Esophagus squamous epithelium (tissue), 5 donors: ENCODE measurements at regions not wholly inside any gene's neighbourhood (a gene's known extent, or its start where the extent isn't known, plus 50 kb on each side); places are given as distances from the start of the nearest gene placed in this dataset.

Experiments
- DNase-seq: peaks from one replicate; lab custom pipeline; 2025; lab: John Stamatoyannopoulos, UW
- H3K27ac ChIP-seq, 4 donors: fragments of 200-600 bp; sonication (generic); one replicate each; pipeline ENCODE4 v1.5.1; 2016 to 2019; ENCODE audit warnings: mild to moderate bottlenecking in 1 of 4
- H3K27me3 ChIP-seq, 4 donors: fragments of 200-600 bp; sonication (generic); 1 replicate in 3 of 4; 2 replicates in 1 of 4; pipeline versions ENCODE4 v1.5.1 to v1.6.0; 2017 to 2021; ENCODE audit warnings: antibody characterized with exemption in 1 of 4
- H3K36me3 ChIP-seq, 3 donors: fragments of 200-600 bp; sonication (generic); one replicate each; pipeline ENCODE4 v1.5.1; 2016 to 2019
- H3K4me1 ChIP-seq, 3 donors: fragments of 200-600 bp; sonication (generic); one replicate each; pipeline ENCODE4 v1.5.1; 2017 to 2019
- H3K4me3 ChIP-seq, 4 donors: fragments of 200-600 bp; sonication (generic); 1 replicate in 3 of 4; 2 replicates in 1 of 4; pipeline ENCODE4 v1.5.1; 2016 to 2019; ENCODE audit warnings: mild to moderate bottlenecking in 2 of 4, moderate library complexity in 1 of 4
- H3K9me3 ChIP-seq, 3 donors: fragments of 200-600 bp; sonication (generic); one replicate each; pipeline ENCODE4 v1.5.1; 2016 to 2019
- POLR2A ChIP-seq, 4 donors: fragments of 450-650 bp; IDR thresholded peaks; one replicate each; pipeline ENCODE4 v1.6.1; 2017; ENCODE audit warnings: antibody characterized with exemption in 4 of 4, mild to moderate bottlenecking in 4 of 4, moderate library complexity in 3 of 4
- WGBS, 2 donors: methylation state at CpG; one replicate each; pipeline ENCODE4 v1.1.5; 2018; 5-methylcytosine and 5-hydroxymethylcytosine counted together
- intact Hi-C: fragments of 100-400 bp; cut with DNase I; formaldehyde crosslinking; loops from one replicate; pipeline ENCODE4 v1.15.0; 2022
- TF ChIP-seq, protein P1 (sequence below), 6 experiments: fragments of 450-650 bp in 4 of 6; fragments of 200-600 bp in 2 of 6; sonication (generic) in 2 of 6; IDR thresholded peaks; one replicate each; pipeline ENCODE4 v1.5.1; 2016 to 2019; ENCODE audit warnings: antibody characterized with exemption in 6 of 6, mild to moderate bottlenecking in 4 of 6, moderate library complexity in 4 of 6
- donor health status: DM: yes; HTN: yes; CAD: no.

DNA sequence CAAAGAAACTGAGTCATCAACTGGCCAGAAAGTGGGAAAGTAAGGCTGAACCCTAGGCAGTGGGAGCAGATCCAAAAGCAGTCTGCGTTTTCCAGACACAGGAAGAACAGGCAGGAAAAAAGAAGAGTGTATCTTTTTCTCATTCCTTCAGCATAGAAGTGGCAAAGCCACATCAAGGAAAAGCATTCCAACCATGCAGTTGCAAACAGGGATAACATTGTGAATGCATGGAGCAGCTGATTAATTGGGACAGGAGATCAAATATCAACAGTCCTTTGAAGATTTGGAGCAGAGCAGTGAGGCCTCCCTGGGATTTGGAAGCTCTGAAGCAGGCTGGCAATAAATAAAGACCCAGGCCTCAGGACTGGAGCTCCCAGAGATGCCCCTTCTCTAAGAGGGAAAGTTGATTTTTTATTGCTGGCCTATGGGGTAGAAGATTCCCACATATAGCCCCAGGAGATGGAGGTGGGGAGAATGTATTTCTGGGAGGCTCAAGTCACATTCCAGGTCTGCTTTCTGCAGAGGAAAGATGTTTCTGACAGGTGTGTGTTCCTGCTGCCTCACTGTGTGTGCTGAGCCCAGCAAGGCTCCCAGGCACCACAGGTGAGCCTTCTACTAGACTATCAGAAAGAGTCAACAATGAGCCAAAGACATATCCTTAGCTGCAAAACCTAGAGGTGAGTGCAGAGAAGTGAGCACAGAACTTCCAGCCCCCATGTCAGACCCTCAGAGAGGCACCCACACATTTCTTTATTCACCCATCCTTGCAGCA, 222.5 kb downstream of the RAB28 start:
- intact Hi-C loops: no loop called here
- WGBS, 2 donors: 48 to 50% methylated on average over 1 of the region's 1 CpG
- Histone ChIP-seq H3K4me1 (no peaks in the 10 kb centered on the region), H3K4me3 (no peak overlapping the region), H3K36me3 (no peaks in the 10 kb centered on the region), H3K27me3 (no peaks in the 10 kb centered on the region), H3K27ac (no peak overlapping the region), H3K9me3 (no peaks in the 10 kb centered on the region)
- no peak for TF ChIP-seq POLR2A (IDR thresholded peaks at IDR 0.05)
- TF ChIP-seq, protein P1, sequence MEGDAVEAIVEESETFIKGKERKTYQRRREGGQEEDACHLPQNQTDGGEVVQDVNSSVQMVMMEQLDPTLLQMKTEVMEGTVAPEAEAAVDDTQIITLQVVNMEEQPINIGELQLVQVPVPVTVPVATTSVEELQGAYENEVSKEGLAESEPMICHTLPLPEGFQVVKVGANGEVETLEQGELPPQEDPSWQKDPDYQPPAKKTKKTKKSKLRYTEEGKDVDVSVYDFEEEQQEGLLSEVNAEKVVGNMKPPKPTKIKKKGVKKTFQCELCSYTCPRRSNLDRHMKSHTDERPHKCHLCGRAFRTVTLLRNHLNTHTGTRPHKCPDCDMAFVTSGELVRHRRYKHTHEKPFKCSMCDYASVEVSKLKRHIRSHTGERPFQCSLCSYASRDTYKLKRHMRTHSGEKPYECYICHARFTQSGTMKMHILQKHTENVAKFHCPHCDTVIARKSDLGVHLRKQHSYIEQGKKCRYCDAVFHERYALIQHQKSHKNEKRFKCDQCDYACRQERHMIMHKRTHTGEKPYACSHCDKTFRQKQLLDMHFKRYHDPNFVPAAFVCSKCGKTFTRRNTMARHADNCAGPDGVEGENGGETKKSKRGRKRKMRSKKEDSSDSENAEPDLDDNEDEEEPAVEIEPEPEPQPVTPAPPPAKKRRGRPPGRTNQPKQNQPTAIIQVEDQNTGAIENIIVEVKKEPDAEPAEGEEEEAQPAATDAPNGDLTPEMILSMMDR (IDR thresholded peaks at IDR 0.05): no peak
- DNase-seq: no peak

DNA sequence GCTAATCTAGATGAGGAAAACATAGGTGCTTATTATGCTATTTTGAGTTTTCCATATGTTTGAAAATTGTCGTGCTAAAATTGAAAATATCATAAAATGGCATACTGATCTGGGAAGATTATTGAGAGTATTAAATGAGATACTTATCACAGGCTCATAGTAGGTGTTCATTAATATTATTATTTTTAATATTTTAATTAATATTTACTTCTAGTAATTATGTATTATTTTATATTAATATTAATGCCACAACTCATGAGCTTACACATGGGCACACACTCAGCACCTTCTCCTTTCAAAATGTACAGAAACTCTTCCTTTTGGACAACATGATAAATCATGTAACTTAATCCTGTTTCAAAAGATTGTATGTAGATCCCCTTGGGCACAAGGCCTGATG, 223.6 kb downstream of the RAB28 start:
- intact Hi-C loops: no loop called here
- no peaks in the 10 kb centered on the region for H3K27me3 ChIP-seq
- no peaks in the 10 kb centered on the region for H3K4me1 ChIP-seq
- H3K36me3 ChIP-seq: no peaks in the 10 kb centered on the region
- no peak overlapping the region for H3K27ac ChIP-seq
- H3K9me3 ChIP-seq: no peaks in the 10 kb centered on the region
- 91 to 93% methylated on average over 1 of the region's 1 CpG for WGBS, 2 donors
- no peak overlapping the region for H3K4me3 ChIP-seq
- DNase-seq: no peak
- TF ChIP-seq, protein P1 (IDR thresholded peaks at IDR 0.05): no peak
- no peak for TF ChIP-seq POLR2A (IDR thresholded peaks at IDR 0.05)

DNA sequence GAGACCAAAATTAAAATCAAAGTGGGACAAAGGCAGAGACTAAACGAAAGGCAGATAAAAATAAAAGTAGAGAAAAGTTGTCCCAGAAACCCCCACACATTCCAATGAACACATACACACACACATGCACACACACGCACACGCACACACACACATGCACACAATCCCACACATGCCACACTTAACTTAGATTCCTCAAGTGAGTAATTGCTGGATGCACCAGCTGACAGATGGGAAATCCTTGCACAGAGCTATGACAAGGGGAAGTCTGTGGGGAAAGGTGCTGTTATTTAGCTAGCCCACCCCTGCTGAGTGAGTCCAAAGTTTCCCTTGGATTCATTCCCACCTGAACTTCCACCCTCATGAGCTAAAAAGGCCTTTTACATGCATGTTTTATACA, 233.9 kb downstream of the RAB28 start:
- Histone ChIP-seq H3K9me3 (peaks cover 0 to 17% (median 8%) of the 10 kb centered on the region in 3 donors), H3K4me1 (no peaks in the 10 kb centered on the region), H3K4me3 (no peak overlapping the region), H3K36me3 (no peaks in the 10 kb centered on the region), H3K27ac (no peak overlapping the region), H3K27me3 (no peaks in the 10 kb centered on the region)
- DNase-seq: no peak
- WGBS, 2 donors: 69 to 100% methylated on average over 3 of the region's 3 CpGs
- no peak for TF ChIP-seq POLR2A (IDR thresholded peaks at IDR 0.05)
- TF ChIP-seq, protein P1 (IDR thresholded peaks at IDR 0.05): no peak
- intact Hi-C loops: no loop called here

DNA sequence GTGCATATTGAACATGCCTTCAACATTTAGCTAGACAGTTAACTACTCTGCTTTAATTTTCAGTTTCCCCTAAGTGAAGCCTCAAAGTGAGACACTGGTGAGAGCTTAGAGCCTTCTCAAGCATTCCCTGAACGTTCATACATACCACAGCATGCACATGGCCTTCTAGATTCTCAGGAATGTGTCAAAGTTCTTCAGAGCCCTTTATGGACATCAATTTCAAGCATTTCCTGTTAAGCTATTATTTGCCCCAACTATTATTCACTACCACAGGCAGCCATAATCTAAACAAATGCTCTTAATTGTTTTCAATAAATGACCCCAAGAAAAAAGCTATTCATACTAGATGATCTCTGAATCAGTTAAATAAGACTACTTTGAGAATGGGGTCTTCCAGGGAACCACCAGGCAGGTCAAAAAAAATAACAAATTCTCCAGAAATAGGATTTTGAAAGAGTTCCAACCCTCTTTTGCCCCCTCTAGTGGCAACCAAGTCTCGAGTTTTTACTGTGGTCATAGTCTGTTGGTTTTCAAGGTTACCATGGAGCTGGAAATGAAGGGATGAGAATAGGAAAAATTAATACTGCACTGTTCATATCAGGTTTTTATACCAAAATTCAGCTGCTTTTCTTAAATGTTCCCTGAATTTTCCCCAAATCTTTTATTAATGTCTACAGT, 235.4 kb downstream of the RAB28 start:
- Histone ChIP-seq H3K27me3 (no peaks in the 10 kb centered on the region), H3K4me3 (no peak overlapping the region), H3K9me3 (peaks cover 0 to 21% (median 8%) of the 10 kb centered on the region in 3 donors), H3K27ac (no peak overlapping the region), H3K4me1 (no peaks in the 10 kb centered on the region), H3K36me3 (no peaks in the 10 kb centered on the region)
- intact Hi-C loops: no loop called here
- no peak for DNase-seq
- 24 to 30% methylated on average over 2 of the region's 2 CpGs for WGBS, 2 donors
- TF ChIP-seq, protein P1 (IDR thresholded peaks at IDR 0.05): no peak
- no peak for TF ChIP-seq POLR2A (IDR thresholded peaks at IDR 0.05)

DNA sequence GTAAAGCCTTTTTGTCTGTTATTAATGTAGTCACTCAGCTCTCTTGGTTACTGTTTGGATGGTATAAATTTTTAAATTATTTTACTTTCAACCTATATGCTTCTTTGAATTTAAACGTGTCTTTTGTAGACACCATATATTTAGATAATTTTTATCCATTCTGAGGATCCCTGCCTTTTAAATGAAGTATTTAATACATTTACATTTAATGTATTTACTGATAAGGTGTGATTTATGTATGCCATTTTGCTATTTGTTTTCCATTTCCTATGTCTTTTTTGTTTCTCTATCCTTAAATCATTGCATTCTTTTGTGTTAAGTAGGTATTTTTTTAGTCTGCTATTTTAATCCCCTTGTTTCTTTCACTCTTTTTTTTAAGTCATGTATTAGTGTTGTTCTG, 238.0 kb downstream of the RAB28 start:
- intact Hi-C loops: no loop called here
- 86 to 100% methylated on average over 1 of the region's 1 CpG for WGBS, 2 donors
- Histone ChIP-seq H3K27ac (no peak overlapping the region), H3K36me3 (no peaks in the 10 kb centered on the region), H3K4me3 (no peak overlapping the region), H3K4me1 (no peaks in the 10 kb centered on the region), H3K9me3 (peaks cover 0 to 21% (median 8%) of the 10 kb centered on the region in 3 donors), H3K27me3 (no peaks in the 10 kb centered on the region)
- no peak for DNase-seq
- TF ChIP-seq POLR2A (IDR thresholded peaks at IDR 0.05): no peak
- TF ChIP-seq, protein P1 (IDR thresholded peaks at IDR 0.05): no peak
